ENCODE measurements at regions not wholly inside any gene's neighbourhood (a gene's known extent, or its start where the extent isn't known, plus 50 kb on each side); places are given as distances from the start of the nearest gene placed in this dataset.
A peak's percentile ranks its signal among the peaks of the same experiment; 100 is the strongest.
"Not testable (repeated sequence)": the region's sequence is repeated elsewhere in the genome, so short reads cannot be mapped to it uniquely, and the experiment has no call there.

DNA sequence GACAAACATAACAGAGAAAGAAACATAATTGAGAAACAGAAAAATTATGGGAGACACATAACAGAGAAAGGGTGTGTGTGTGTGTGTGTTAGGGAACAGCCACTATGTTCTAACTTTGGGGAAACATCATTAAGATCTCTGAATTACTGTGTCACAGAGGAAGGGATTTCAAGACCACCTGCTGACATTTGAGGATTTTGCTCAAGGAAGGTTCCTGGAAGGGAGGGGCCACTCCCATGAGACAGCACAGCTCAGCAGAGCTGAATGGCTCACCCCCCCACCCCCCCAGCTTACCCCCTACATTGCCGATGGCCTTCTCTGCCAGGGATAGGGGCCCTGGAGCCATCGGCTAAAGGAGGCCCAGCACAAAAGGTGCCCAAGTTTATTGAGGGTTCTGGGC is 124.6 kb upstream of the ZNF469 start:
- H3K27ac ChIP-seq: not testable (repeated sequence)

DNA sequence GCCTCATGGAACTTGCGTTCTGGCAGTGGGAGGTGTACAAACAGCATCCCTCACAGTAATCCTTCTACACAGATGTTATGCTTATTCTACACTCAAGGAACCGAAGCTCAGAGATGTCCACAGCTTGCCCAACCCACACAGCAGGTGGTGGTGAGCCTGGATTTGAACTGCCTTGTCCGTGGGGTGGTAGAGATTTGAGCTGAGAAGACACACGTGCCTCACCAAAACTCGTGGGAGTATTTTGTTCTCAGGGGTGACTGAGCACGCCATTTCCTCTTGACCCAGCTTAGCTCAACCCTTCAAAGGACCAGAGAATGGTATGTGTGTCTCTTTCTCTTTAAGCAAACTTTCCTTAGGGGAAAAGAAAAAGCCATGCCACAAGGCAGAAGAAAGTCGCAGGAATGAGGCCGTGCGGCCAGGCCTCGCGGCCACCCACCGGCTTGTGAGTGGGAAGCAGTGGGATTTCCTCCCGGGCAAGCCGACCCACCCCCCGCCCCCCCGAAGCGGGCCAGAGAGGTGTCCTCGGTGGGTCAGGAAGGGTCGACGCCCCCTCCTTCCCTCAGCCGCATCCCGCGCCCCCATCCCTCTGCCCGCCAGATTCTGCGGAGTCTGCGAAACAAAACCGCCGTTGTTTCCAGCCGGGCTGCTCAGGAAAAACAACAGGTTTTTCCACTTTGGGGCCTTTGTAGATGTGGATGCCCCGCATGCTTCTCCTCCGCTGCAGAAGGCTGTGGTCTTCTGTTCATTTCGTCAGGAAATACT is 123.8 kb upstream of the ZNF469 start:
- not testable (repeated sequence) for H3K27ac ChIP-seq

DNA sequence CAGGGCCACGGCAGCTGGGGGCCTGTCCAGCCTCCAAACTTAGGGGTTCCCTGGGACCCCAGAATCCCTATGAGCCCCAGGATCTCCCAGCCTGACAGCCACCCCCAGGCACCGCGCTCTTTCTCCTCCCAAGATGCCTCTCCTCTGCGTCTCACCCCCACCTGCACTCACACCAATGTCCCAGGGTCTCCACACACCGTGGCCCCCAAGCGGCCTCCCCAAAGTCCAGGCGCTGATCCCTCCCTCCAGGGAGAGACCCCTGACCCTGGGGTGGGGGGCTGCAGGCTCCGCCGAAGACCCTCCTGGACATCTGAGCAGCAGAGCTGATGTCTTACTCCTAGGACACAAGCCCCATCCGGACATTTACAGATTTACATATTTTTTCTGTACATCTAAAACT is 123.2 kb upstream of the ZNF469 start:
- H3K27ac ChIP-seq: not testable (repeated sequence)

DNA sequence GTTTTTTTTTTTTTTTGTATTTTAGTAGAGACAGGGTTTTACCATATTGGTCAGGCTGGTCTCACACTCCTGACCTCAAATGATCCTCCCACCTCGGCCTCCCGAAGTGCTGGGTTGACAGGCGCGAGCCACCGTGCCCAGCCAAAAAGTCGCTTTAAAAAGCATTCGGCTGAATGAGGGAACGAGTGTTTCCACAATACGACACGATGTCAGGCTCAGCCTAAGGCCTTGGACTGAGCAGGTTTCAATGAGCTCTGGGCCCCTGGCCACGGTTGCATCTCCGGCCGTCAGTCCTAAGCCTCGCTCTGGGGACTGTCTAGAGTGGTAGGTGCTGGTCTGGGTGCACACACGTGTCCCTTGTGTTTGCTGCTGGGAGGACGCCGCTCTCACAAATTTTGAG is 122.6 kb upstream of the ZNF469 start:
- H3K27ac ChIP-seq: not testable (repeated sequence)

GRCh38 chr16:88260881-88261665 is 121.7 kb upstream of the ZNF469 start:
- not testable (repeated sequence) for H3K27ac ChIP-seq

- not testable (repeated sequence) for H3K27ac ChIP-seq
Measured at GRCh38 chr16:88261814-88262605, 120.7 kb upstream of the ZNF469 start.

- H3K27ac ChIP-seq: not testable (repeated sequence)
Measured at GRCh38 chr16:88262858-88263563, 119.7 kb upstream of the ZNF469 start.

DNA sequence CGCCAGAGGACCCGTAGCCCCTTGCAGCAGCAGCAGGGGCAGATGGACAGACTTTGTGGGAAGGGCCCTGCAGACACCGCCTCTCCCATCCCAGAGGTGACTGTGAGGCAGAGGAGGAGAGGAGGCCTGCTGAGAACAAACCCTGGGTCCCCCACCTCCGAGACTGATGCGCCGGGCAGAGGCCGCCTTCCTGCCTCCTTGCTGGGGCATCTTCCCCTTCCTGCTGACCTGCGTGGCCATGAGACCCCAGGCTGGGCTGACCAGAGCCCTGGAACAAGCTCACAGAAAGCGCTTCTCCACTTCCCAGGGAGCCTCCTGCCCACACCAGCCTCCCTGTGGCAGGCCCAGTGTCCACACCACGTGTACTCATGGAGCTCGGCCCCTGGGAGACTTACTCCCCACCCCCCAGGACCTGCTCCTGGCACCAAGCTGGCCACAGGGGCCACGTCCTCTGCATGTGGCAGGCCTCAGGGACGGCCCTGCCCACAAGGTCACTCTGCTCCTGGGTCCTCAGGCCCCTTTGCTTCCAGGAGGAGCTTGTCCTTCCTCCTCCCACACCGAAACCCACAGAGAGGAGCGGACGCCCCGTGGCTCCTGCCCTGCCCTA is 119.0 kb upstream of the ZNF469 start:
- H3K27ac ChIP-seq: not testable (repeated sequence)

DNA sequence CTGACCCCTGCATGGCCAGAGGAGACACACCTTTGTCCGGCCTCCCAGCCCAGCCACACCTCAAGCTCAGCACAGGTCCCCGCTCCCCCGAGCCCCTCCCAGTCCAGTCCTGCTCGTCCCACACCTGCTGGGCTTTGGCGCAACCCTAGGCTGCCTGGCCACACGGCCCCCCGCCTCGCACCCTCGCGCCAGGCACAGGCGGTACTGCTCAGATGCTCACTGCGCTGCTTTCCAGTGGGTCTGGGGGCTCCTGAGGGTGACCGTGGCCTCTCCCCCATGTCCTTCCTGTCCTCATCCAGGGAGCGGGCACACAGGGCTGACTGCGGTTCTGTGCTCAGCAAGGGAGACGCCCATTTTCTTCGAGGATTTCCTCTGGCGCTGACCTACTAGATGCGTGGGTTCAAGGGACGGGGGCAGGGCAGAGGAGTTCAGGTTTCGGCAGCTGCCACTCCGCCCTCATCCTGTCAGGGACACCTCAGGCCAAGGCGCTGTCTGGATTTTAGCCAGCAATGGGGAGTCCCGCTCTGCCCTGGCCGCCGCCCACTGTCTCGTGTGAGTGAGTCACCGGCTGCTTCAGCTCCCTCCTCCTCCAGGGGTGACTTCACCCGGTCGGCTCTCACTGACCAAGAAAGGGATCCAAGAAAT is 118.0 kb upstream of the ZNF469 start:
- peak overlapping the region; percentile 38 for H3K27ac ChIP-seq
- TF ChIP-seq, protein P1, sequence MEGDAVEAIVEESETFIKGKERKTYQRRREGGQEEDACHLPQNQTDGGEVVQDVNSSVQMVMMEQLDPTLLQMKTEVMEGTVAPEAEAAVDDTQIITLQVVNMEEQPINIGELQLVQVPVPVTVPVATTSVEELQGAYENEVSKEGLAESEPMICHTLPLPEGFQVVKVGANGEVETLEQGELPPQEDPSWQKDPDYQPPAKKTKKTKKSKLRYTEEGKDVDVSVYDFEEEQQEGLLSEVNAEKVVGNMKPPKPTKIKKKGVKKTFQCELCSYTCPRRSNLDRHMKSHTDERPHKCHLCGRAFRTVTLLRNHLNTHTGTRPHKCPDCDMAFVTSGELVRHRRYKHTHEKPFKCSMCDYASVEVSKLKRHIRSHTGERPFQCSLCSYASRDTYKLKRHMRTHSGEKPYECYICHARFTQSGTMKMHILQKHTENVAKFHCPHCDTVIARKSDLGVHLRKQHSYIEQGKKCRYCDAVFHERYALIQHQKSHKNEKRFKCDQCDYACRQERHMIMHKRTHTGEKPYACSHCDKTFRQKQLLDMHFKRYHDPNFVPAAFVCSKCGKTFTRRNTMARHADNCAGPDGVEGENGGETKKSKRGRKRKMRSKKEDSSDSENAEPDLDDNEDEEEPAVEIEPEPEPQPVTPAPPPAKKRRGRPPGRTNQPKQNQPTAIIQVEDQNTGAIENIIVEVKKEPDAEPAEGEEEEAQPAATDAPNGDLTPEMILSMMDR (conservative IDR thresholded peaks at IDR 0.05): no peak
- TF ChIP-seq ZFX (IDR thresholded peaks at IDR 0.05): no peak

GRCh38 chr16:88265286-88265938 is 117.3 kb upstream of the ZNF469 start:
- peak overlapping the region; percentile 38 for H3K27ac ChIP-seq

- H3K27ac ChIP-seq: not testable (repeated sequence)
Measured at GRCh38 chr16:88266036-88266435, 116.7 kb upstream of the ZNF469 start.

DNA sequence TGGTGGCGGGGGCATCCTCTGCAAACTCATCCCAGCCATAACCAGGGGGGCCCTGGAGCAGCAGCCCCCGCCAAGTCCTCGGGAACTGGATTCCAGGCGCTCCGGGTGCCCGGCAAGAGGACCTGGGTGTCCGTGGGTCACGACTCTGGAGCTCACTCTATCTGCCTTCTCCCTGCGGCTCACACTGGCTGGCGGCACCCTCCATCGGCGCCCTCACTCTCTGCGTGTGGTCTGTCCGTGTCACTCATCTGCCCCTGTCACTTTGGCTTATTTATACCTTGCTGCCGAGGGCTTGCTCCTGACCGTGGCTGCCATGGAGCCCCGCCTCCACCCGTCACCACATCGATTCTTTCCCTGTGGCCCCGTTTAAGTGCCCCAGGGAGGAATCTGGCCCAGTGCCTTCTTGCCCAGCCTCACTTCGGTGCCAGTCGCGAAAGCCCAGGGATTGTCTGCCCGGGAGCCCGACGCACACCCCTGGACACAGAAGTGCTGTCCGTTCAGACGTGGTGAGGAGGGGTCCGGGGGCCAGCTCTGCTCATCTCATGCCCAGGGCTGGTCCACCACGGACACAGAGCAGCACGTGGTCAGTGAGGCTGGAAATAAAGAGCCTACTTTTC is 115.7 kb upstream of the ZNF469 start:
- not testable (repeated sequence) for H3K27ac ChIP-seq

DNA sequence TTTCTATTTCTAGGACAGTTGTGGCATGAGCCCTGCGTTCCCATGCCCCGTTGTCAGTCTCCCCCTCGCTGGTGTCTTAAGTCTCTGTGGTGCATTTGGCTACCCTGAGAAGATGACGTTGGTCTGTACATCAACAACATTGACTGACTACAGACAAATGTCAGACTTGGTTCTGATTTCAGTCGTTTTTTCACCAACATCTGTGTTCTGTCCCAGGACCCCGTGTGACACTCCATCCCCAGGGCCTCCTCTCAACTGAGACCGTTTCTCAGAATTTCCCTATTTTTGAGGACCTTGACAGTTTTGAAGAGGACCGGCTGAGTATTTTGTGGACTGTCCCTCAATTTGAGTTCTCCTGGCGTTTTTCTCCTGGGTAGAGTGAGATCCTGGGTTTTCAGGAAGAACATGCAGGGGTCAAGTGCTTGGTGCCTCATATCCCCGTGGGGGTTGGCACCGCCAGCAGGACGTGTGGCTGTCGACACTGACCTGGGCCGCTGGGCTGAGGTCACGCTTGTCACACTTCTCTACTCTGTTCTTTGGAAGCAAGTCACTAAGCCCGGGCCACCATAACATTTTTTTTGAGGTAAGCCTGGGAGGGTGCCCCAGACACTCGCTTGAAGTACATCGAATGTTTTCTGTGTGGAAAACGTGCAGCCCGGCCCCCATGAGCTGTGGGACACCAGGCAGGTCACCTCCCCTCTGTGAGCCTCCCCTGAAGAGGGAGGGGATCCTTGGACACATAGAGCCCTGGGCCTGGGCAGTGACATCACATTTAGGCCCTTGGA is 114.4 kb upstream of the ZNF469 start:
- H3K27ac ChIP-seq: not testable (repeated sequence)

GRCh38 chr16:88270171-88270790 is 112.5 kb upstream of the ZNF469 start:
- not testable (repeated sequence) for H3K27ac ChIP-seq

DNA sequence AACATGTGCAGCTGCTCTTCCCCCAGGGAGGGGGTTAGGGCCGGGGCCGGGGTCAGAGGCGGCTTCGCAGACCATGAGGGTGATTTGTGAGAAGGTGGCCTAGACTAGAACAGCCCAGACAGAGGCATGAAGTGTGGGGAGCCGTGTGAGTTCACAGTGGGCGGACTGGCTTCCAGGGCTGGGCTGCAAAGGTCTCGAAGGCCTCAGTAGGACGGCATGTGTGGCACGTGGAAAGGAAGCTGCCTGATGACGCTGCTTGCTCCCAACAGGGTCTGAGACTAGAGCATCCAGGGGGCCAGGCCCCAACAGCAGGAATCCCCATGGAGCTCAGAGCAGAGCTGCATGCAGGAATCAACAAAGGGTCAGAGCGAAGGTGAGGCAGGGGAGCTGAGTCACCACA is 111.5 kb upstream of the ZNF469 start:
- H3K27ac ChIP-seq: not testable (repeated sequence)

- not testable (repeated sequence) for H3K27ac ChIP-seq
Measured at GRCh38 chr16:88271776-88272175, 111.0 kb upstream of the ZNF469 start.

- not testable (repeated sequence) for H3K27ac ChIP-seq
Measured at GRCh38 chr16:88272437-88272836, 110.3 kb upstream of the ZNF469 start.
